RPMI7951 (cell line): ENCODE measurements at regions not wholly inside any gene's neighbourhood (a gene's known extent, or its start where the extent isn't known, plus 50 kb on each side); places are given as distances from the start of the nearest gene placed in this dataset.
A peak's percentile ranks its signal among the peaks of the same experiment; 100 is the strongest.
"Not testable (repeated sequence)": the region's sequence is repeated elsewhere in the genome, so short reads cannot be mapped to it uniquely, and the experiment has no call there.

Source experiments
- DNase-seq: peaks from one replicate; pipeline ENCODE4 v3.0.0-alpha.2; 2012; ENCODE audit warnings: low read depth

DNA sequence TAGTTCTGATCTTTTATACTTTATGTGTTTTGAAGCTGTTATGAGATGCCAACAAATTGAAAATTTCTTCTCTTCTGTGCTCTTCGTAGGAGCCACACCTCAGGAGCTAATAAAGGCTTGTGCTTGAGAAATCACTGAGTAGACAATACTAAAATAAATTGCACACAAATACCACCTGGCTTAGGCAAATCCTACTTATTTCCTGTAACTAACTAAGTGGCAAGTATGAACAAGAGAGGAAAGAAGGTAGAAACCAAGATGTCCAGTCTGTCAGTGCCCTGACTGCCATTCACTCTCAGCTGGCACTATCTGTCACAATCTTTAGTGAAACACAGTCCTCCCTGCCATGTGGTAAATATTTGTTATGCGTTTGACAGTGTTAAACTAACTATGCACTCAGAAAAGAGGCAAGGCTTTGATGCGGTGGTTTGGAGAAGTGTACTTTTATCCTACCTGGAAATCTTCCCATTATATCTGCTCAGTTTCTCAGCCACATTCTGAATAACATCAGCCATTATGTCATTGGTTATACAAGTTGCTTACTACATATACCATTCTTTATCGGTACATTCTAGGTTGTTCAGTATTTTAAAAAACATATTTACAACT is 293.4 kb upstream of the VWC2 start:
- DNase-seq: no peak

DNA sequence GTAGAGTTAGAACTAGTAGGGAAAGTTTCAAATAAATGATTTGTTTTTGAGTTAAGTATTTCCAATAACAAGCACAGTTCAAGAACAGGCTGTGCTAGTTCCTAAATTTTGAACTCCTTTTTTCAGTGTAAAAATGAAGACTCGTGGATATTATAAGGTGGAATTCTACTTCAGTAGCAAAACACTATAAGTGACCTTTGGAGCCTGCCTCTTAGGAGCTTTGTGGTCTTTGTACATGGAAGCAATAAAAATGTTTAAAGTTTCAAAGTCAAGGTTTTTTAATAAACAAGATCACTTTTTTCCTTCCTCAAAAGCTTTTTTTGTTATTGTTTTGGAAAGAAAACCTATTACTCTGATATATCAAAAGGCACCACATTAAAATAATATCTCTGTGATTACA is 292.4 kb upstream of the VWC2 start:
- no peak for DNase-seq

DNA sequence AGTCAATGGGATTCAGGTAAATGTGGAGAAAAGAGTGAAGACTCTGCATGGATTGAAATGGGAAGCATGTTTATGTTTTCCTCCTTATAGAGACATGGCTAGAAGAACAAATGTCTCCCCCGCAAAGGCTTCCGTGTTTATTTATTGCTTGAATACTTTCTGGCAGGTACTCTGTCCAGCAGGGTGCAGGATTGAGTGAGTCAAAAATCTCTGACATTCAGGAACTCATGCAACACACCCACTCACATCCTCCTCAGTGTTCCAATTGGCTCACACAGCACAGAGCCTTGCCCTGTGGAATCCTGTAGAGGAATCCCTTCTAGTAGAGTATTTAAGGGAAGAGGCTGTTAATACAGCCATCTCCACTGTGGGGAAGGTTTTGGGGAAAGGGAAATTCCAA is 290.3 kb upstream of the VWC2 start:
- DNase-seq: no peak

DNA sequence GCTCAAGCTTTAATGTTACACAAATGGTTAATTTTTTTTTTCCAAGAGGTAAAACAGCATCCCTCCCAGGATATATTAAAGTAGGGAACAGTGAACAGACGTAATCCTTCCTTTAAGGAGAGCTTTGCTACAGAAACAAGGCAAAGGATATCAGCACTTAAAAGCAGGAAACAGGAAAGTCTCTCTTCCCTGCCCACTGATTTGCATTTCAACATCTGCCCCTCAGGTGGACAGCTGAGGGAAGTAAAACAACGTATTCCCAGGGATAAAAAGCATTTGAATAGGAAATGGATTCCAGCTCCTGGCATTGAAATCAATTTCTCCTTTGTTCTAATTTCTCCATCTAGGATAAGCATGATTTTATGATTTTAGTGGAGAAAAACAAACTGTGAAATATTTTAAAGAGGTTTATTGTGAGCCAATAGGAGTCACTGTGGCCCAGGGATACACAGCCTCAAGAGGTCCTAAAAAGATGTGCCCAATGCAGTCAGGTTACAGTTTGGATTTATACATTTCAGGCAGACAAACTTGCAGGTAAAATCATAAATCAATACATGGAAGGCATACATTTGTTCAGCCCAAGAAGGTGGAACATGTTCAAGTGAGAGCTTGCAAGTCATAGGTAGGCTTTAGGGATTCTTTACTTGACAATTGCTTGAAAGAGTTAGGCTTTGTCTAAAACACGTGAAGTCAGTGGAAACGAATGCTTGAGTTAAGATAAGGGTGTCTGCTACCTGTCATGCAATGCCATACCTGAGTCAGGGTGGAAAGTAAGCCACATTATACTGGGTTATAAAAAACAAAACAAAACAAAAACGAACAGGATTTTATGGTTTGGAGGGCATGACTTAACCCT is 286.2 kb upstream of the VWC2 start:
- DNase-seq: no peak

DNA sequence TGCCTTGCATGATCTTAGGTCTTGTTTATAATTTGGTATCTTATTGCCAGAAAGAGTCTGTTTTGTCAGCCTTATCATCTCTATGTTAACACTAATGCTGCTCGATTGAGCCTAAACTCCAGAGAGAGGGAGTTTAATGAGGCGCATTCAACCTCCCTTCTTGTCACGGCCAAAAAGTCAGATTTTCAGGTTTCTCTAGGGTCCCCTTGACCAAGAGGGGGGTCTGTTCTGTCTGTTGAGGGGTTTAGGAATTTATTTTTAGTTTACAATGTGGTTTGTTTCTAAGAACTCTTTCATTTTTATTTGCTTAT is 285.7 kb upstream of the VWC2 start:
- DNase-seq: no peak

DNA sequence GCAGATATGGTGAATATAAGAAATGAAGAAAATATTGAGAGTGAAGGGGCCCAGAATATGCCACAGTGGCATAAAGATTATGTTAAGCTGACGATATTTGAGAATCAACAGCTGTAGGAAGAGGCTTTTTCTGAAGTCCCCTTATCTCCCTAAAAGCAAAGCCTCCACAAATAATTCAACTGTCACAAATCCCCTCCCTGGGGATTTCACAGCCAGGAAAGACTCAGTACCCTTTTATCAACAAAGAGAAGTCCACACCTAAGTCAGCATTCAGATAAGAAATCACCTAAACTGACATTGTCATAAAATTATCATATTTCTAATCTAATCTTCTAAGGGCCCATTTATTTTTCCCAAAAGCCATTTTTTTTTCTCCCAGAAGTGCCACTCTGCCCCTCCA is 284.9 kb upstream of the VWC2 start:
- DNase-seq: no peak

DNA sequence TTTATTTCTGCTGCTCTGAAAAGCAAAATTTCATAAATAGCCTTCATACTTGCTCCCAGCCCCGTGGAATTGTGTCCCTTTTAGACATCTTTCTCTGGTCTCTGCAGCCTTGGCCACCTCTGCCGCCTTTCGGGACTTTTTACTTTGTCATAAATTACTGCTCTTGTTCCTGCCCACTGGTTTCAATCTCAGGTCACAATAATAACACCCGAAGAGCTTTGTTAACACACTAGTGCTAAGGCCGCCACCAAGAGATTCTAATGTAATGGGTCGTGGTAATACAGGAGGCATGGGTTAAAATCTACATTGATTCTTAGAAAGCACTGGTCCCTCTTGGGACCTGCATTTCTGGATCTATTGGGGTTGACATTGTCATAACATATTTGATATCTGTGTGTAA is 276.0 kb upstream of the VWC2 start:
- no peak for DNase-seq

DNA sequence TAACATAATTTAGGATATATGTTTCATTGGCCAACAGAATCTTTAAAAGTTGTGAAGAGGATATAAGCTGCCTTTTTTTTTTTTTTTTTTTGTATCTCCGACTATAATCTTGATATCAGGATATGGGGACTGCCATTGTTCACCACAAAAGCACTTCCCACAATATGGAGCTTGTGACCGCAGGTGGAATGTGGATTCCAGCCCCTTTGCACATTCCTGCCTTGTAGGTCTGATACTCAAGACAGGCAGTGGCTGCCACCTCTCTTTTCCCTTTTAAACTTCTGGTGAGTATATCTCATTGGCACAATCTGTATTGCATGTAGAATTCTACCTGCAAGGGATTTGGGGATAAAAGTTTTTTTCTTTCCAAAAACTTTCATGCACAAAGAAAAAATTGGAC is 272.7 kb upstream of the VWC2 start:
- peak; percentile 2 for DNase-seq

DNA sequence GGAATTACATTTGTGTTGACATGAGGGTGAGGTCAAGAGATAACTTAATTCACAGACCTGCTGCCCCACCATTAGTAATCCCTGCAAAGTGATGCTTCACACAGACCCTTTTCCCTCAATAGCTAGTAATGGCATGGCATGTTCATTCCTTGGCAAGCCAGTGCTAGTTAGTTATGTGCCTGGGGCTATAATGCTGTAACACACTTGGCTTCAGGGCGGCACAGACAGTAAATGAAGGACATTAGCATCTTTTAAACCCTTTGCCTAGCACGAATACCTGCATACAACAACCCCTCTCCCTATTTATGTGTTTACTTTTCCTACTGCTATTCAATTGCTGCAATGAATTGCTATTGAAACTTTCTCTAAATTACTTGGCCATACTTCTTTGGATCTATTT is 266.2 kb upstream of the VWC2 start:
- not testable (repeated sequence) for DNase-seq

DNA sequence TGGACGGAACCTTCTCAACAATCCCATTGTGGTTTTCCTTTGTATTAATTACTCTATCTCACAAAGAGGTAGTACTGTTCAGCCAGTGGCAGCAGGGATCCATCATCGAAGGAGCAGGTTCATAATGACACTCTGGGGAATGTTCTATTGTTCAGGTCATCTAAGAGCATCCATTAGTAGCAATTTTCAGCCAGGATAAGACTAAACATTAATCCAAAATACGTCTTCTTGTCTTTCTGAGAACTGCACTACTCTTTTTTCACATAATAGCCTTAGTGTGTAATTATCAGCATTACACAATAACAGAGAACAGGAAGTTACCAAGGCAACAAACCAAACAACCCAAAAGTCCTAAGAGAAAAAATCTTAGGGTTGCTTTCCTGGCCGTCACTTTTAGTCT is 259.5 kb upstream of the VWC2 start:
- no peak for DNase-seq

DNA sequence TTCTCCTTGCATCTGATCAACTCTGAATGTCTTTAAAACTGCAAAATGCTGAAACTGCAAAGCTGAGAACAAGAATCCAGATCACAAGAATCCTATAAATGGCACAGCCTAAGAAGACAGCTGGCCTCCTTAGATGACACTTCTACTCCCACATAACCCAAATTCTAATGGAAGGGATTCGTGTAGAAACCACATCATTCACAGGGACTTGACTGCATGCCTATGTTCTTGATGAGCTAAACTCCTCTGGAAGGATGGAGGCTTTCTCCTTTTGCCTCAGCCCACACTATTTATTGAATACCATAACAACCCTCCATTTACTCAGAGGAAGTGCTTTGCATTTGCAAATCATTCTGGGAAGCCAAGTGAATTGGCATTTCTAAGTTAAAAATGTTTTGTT is 252.5 kb upstream of the VWC2 start:
- DNase-seq: no peak

DNA sequence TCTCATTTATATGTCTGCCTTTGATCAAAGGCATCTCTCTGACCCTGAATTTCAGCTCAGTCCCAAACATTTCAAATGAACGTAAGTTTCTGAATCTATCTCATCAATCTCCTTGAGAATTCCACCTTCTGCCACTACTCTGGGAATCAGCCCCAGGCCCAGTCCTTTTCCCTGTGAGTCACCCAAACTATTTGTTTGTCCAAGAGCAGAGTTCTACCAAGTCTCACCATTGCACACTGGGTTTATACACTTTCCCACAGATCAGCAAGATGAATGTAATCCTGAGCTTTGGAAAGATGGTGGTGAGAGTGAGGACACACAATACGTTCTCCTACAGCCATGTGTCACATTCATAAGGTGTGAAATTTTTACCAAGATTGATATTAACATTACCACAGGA is 251.3 kb upstream of the VWC2 start:
- DNase-seq: no peak

DNA sequence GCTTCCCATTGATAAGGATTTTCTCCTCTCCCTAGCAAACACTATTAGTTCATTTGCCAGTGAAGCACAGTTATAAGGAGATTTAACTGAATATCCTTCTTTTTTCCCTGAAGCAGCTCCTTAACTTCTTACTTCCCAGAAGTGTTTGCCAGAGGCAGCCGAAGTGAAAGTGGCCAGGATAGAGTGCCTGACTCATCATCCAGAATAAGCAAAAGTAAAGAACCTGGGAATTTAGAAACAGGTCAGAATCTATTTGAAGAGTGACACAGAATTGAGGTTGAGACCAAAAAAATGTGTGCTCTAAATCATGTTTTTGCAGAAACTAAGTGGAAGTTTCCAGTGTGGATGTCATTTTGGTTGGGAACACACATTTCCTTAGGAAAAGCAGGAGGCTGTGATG is 249.6 kb upstream of the VWC2 start:
- no peak for DNase-seq

DNA sequence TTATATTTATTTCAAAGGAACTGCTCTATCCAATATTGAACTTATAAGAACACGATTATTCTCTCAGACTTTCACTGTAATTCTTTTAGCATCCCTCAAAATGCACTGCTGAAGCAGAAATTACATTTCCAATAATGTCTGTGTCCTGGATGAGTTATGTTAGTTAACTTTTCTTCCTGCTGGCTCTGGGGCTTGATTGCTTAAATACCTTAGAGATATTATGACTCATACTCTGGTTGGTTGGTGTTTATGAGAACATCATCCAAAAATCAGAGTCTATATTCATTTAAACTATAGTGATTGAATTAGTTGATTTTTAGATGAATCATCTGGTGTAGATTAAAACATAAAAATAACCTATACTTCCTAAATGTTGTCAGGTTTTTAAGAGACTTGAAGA is 246.3 kb upstream of the VWC2 start:
- DNase-seq: no peak

DNA sequence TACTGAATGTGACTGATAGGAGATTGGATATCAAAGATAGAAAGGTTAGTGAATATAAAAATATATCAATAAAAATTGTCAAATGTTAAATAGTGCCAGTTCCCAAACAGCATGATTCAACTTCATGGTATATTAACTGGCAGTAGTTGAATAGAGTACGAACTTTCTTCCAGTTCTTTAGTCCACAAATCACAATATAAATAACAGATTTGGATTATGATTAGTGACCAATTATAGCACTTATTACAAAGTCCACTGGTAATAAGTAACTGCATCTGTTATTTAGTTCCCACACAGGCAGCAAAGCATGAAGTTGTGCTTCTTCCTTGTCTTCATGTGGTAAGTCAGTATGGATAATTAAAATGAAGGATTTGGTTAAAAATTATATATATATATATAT is 243.0 kb upstream of the VWC2 start:
- no peak for DNase-seq

DNA sequence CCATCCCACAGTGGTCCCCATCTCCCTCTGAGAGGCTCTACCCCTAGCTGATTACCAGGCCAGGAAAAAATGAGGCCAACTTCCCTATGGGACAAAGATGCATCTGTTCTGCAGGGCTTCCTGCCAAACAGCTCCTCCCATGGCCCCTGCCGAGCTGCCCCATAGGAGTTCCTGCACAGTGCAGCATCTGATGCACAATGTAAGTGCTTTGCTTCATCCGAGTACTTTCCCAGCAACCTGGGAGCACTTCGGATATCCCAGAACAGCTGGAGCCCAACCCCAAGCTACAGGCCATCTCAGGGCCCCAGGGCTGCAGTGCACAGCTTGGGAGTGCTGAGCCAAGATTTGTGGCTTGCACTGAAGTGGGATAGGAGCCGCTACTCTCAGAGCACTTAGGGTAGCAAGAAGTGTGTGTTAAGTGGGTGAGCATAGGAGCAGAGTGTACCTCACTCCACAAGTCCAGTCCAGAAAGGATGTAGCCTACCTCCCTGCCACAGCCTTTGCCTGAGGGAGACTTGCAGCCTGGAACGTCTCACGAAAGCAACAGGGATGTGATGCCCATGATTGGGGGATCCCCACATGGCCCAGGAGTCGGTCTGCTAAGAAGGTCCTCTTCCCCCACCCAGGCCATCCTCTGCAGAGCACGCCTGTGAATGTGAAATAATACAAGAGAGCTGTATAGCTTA is 209.6 kb upstream of the VWC2 start:
- DNase-seq: no peak

DNA sequence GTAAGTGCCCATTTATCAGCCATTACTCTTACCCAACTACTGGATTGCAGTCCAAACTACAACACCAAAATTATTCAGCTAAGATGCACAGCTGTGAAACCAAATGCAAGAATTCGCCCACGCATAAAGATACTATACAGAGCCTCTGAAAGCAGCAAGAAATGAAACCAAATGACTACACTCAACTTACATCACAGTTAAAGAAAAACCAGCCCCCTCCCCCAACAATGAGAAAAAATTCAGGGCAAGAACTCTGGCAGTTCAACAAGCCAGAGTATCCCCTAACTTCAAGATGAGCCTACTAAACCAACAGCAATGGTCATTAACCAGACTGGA is 209.1 kb upstream of the VWC2 start:
- DNase-seq: no peak

DNA sequence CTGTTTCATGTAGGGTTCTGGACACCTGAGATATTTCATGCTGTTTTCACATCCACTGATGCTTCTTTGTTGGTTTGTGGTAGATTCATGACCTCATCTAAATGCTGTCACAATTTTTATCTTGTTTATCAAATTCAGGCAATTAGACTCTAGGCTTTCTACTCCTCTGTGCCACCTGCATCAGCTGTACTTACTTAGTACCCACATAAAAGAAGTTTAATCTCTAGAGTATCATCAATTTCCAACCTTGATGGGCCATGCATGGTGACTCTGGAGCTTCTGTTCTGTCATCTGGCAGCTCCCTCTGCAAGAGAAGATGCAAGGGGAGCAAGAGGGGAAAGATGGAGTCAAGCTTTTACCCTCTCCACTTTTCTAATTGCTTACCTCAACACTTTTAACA is 195.9 kb upstream of the VWC2 start:
- no peak for DNase-seq

DNA sequence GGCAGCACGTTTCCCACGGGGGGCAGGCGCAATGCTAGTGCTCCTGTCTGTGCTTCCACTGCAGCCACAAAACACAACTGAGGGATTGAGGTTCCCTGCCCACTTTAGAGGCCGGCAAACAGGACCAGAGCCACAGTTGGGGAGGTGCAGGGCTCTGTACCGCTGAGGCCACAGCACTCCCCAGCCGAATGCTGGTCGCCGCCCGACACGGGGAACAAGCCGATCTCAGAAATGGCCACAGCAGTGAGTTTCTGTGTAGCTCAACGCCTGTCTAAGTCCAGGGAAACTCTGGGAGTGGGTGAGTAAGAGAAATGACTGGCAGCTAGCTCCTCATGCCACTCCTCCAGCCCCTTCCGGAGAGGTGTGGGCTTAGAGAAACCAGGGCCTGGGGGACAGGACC is 194.0 kb upstream of the VWC2 start:
- no peak for DNase-seq

DNA sequence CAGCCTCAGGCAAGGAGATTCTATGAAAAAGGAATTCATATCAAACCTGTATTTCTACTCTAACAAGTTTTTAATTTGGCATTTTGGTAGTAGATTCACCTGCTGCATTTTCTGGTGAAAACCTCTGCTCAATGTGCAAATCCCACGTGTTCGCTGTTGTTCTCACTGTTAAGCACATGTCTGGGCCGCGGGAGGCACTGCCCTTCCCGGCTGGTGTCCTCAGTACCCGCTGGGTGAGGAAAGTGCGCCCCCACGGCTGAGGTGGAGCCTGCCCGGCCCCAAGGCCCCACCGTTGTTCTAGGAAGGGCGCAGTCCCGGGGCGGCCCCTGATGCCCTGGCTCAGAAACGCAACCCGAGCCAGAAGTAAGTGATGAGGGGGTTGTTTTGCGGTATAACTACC is 193.4 kb upstream of the VWC2 start:
- DNase-seq: no peak

DNA sequence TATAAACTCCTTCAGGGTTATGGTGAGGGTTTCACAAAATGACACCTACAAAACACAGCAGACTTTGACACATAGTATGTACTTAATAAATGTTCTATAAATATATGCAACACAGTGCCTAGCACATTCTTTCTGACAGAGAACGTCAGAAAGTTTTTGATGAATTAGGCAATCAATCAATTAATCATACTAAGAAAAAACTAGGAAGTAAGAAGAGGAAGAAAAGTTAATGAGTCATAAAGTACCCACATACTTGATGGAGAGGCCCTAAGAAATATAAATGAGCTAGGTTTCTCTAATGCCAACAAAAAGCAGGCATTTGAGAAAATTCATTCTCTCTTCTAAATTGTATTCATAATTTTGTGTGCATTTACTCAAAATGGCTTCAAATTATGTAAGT is 192.7 kb upstream of the VWC2 start:
- DNase-seq: no peak

DNA sequence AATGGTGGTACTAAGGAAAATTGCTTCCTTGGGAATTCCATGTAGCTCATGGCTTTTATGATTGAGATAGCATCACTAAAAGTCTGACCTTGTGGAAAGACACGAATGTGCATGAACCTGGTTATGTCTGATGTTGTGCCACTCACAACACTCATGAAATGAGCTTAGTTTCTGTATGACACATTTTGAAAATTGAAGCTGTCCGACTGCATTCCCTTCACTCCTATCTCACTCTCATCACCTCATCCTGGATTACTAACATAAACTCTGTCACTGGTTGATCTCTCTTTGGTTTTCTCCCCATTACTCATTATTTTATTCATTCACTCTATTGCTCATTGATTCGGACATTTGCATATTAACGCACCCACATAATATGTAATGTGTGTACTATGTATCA is 190.0 kb upstream of the VWC2 start:
- DNase-seq: no peak

DNA sequence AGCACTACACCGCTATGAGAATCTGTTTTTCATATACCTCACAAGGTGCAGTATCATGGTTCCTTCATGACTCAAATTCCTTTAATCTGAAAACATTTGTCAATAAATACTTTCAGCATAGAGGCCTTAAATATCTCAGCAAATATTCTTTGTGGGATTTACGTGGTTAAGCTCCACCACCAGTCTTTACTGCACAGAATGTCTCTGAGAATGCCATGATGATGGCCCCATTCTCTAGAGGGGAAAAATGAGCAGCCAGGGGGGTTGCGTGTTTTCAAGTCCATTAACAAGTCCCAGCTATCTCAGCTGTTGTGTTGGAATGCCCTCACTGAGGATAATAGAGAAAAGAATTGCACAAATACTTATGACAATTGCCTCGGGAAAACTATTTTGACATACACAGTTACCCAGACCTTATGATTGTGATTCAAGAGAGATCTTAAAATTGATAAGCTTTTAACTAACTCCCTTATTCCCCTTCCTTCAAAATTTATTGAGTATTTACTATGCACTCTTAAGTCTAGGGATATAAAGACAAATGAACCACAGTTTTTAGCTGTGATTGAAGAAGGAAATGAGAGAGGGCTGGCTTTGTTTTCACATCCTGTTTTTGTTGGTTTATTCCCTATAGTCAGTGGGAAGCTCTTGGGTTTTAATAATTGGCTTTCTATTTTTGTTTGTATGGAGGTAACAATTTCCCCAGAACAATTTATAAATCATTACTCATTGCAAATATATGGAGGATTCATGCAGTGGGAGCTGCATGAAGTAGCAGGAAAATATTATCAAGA is 176.5 kb upstream of the VWC2 start:
- no peak for DNase-seq
